ENCODE measurements at regions not wholly inside any gene's neighbourhood (a gene's known extent, or its start where the extent isn't known, plus 50 kb on each side); places are given as distances from the start of the nearest gene placed in this dataset.

- TF ChIP-seq CTCF (conservative IDR thresholded peaks at IDR 0.05; ENCODE audit: low read depth, low read length): no peak
- no peak for DNase-seq (ENCODE audit: low read depth)
- no peak overlapping the region for H3K4me3 ChIP-seq (ENCODE audit: low read depth, low read length)
These were observed 177.1 kb upstream of the PGR start for GRCh38 chr11:101306721-101307120.

- H3K4me3 ChIP-seq (ENCODE audit: low read depth, low read length): no peak overlapping the region
- no peak for DNase-seq (ENCODE audit: low read depth)
- TF ChIP-seq CTCF (conservative IDR thresholded peaks at IDR 0.05; ENCODE audit: low read depth, low read length): no peak
These were observed 175.9 kb upstream of the PGR start for GRCh38 chr11:101305496-101305895.

GRCh38 chr11:101299210-101299609, 169.6 kb upstream of the PGR start:
- TF ChIP-seq CTCF (conservative IDR thresholded peaks at IDR 0.05; ENCODE audit: low read depth, low read length): no peak
- no peak for DNase-seq (ENCODE audit: low read depth)
- no peak overlapping the region for H3K4me3 ChIP-seq (ENCODE audit: low read depth, low read length)

- DNase-seq (ENCODE audit: low read depth): no peak
- H3K4me3 ChIP-seq (ENCODE audit: low read depth, low read length): no peak overlapping the region
- no peak for TF ChIP-seq CTCF (conservative IDR thresholded peaks at IDR 0.05; ENCODE audit: low read depth, low read length)
These were observed 167.3 kb upstream of the PGR start for GRCh38 chr11:101296896-101297295.

GRCh38 chr11:101292661-101293240, 163.1 kb upstream of the PGR start:
- TF ChIP-seq CTCF (conservative IDR thresholded peaks at IDR 0.05; ENCODE audit: low read depth, low read length): no peak
- H3K4me3 ChIP-seq (ENCODE audit: low read depth, low read length): no peak overlapping the region
- no peak for DNase-seq (ENCODE audit: low read depth)

GRCh38 chr11:101291279-101291678, 161.7 kb upstream of the PGR start:
- no peak overlapping the region for H3K4me3 ChIP-seq (ENCODE audit: low read depth, low read length)
- no peak for DNase-seq (ENCODE audit: low read depth)
- no peak for TF ChIP-seq CTCF (conservative IDR thresholded peaks at IDR 0.05; ENCODE audit: low read depth, low read length)

- no peak overlapping the region for H3K4me3 ChIP-seq (ENCODE audit: low read depth, low read length)
- no peak for DNase-seq (ENCODE audit: low read depth)
- no peak for TF ChIP-seq CTCF (conservative IDR thresholded peaks at IDR 0.05; ENCODE audit: low read depth, low read length)
These were observed 158.8 kb upstream of the PGR start for GRCh38 chr11:101288392-101288791.
